HCT116 (cell line): ENCODE measurements at regions not wholly inside any gene's neighbourhood (a gene's known extent, or its start where the extent isn't known, plus 50 kb on each side); places are given as distances from the start of the nearest gene placed in this dataset.

Source experiments
- ATAC-seq: fragments of 200-7000 bp; cut with Tn5 transposase; 2 replicates; pipeline ENCODE4 v1.9.1; 2020; ENCODE audit warnings: mild to moderate bottlenecking, moderate library complexity
- BruUV-seq: library from RNA; stranded (reverse); fragments of 400-500 nt; replicated peaks from 2 replicates; lab custom pipeline; 2021; lab: Mats Ljungman, UMichigan
- CTCF ChIA-PET: fragments of 300-600 bp; sonication (Branson Sonifier 250); formaldehyde crosslinking; loops from one replicate; lab custom pipeline; 2021; ENCODE audit warnings: antibody characterized with exemption; lab: Charles Lee
- POLR2A ChIA-PET: fragments of 300-600, 350-600 bp; sonication (Branson Sonifier 250); formaldehyde crosslinking; loops from one replicate; lab custom pipeline; 2021; ENCODE audit warnings: antibody characterized with exemption; lab: Charles Lee
- RAD21 ChIA-PET, 2 experiments: fragments of 300-600 bp; sonication (Branson Sonifier 250); formaldehyde crosslinking; loops; one replicate each; lab custom pipeline; 2023; ENCODE audit warnings: low total read pairs in 2 of 2; ENCODE audit not compliant: uncharacterized antibody in 2 of 2, unreplicated experiment in 2 of 2, low non-redundant PET in 1 of 2; lab: Charles Lee
- DNase-seq: peaks from one replicate; pipeline ENCODE4 v3.0.0-alpha.2; 2010; ENCODE audit warnings: low read depth, low spot score
- H2AFZ ChIP-seq: fragments of 200-600 bp; shearing (Covaris generic), sonication (generic); 2 replicates; pipeline ENCODE4 v1.6.1; 2017; ENCODE audit warnings: low read depth, mixed run types, mixed read lengths, antibody characterized with exemption, low read length; ENCODE audit not compliant: poor library complexity, severe bottlenecking
- H3K27ac ChIP-seq: 2 replicates; pipeline ENCODE4 v1.5.1; 2012; ENCODE audit warnings: low read depth, low read length
- H3K27me3 ChIP-seq: fragments of 200-600 bp; sonication (generic); 2 replicates; pipeline ENCODE4 v1.6.1; 2016; ENCODE audit warnings: mixed run types, low read length, mixed read lengths; ENCODE audit not compliant: insufficient read depth
- H3K36me3 ChIP-seq, 2 experiments: fragments of 200-500 bp in 1 of 2; fragments of 200-600 bp in 1 of 2; sonication (Bioruptor generic) in 1 of 2; sonication (generic) in 1 of 2; 2 replicates each; pipeline versions ENCODE4 v1.5.1 to v1.6.1; 2014 to 2016; ENCODE audit warnings: low read length in 2 of 2, inconsistent platforms in 1 of 2, mixed read lengths in 1 of 2, mixed run types in 1 of 2; ENCODE audit not compliant: insufficient read depth in 2 of 2, control insufficient read depth in 1 of 2
- H3K4me1 ChIP-seq, 2 experiments: fragments of 200-600 bp in 1 of 2; sonication (generic) in 1 of 2; 2 replicates each; pipeline versions ENCODE4 v1.5.1 to v1.6.1; 2012 to 2017; ENCODE audit warnings: low read length in 2 of 2, inconsistent platforms in 1 of 2, mild to moderate bottlenecking in 1 of 2, mixed read lengths in 1 of 2, mixed run types in 1 of 2, moderate library complexity in 1 of 2; ENCODE audit not compliant: insufficient read depth in 2 of 2, control insufficient read depth in 1 of 2
- H3K4me2 ChIP-seq: fragments of 200-600 bp; sonication (generic); 2 replicates; pipeline ENCODE4 v1.6.1; 2017; ENCODE audit warnings: mixed run types, low read length, mixed read lengths
- H3K4me3 ChIP-seq, 2 experiments: fragments of 200-600 bp in 1 of 2; sonication (generic) in 1 of 2; replicated peaks in 1 of 2; 2 replicates each; pipeline ENCODE4 v1.5.1; 2011 to 2016; ENCODE audit warnings: low read length in 2 of 2, control low read depth in 1 of 2, low read depth in 1 of 2, mild to moderate bottlenecking in 1 of 2, mixed read lengths in 1 of 2, mixed run types in 1 of 2
- H3K79me2 ChIP-seq: fragments of 200-600 bp; sonication (generic); 2 replicates; pipeline ENCODE4 v1.6.1; 2017; ENCODE audit warnings: mild to moderate bottlenecking, mixed run types, low read length, moderate library complexity, mixed read lengths; ENCODE audit not compliant: insufficient read depth
- H3K9ac ChIP-seq: fragments of 200-600 bp; sonication (generic); 2 replicates; pipeline ENCODE4 v1.6.1; 2016; ENCODE audit warnings: low read length, mixed read lengths
- H3K9me2 ChIP-seq: fragments of 200-600 bp; sonication (generic), shearing (Covaris generic); 2 replicates; pipeline ENCODE4 v1.6.1; 2017; ENCODE audit warnings: mixed run types, mild to moderate bottlenecking, moderate library complexity; ENCODE audit not compliant: insufficient read depth
- H3K9me3 ChIP-seq, 2 experiments: fragments of 200-500 bp in 1 of 2; fragments of 200-600 bp in 1 of 2; sonication (Bioruptor generic) in 1 of 2; sonication (generic) in 1 of 2; 2 replicates each; pipeline ENCODE4 v1.6.1; 2014 to 2017; ENCODE audit warnings: low read length in 2 of 2, mixed read lengths in 2 of 2, inconsistent platforms in 1 of 2, low read depth in 1 of 2, mild to moderate bottlenecking in 1 of 2, mixed run types in 1 of 2, moderate library complexity in 1 of 2; ENCODE audit not compliant: control insufficient read depth in 1 of 2, insufficient read depth in 1 of 2
- H4K20me1 ChIP-seq: fragments of 200-600 bp; sonication (generic), shearing (Covaris generic); 2 replicates; pipeline ENCODE4 v1.6.1; 2017; ENCODE audit warnings: mixed run types, mild to moderate bottlenecking, moderate library complexity; ENCODE audit not compliant: insufficient read depth
- ATF3 ChIP-seq: IDR thresholded peaks from 2 replicates; pipeline ENCODE4 v1.6.1; 2012
- CBX3 ChIP-seq: IDR thresholded peaks from 2 replicates; pipeline ENCODE4 v1.6.1; 2012; ENCODE audit warnings: low read depth
- CTCF ChIP-seq, 3 experiments: fragments of 200-600 bp in 1 of 3; sonication (generic) in 1 of 3; IDR thresholded peaks in 2 of 3; conservative IDR thresholded peaks in 1 of 3; 2 replicates each; pipeline ENCODE4 v1.5.1; 2012 to 2017; ENCODE audit warnings: low read depth in 2 of 3, low read length in 2 of 3, antibody characterized with exemption in 1 of 3, borderline replicate concordance in 1 of 3, control low read depth in 1 of 3, mild to moderate bottlenecking in 1 of 3, mixed read lengths in 1 of 3, mixed run types in 1 of 3, moderate library complexity in 1 of 3; ENCODE audit not compliant: insufficient read depth in 1 of 3
- EGR1 ChIP-seq: IDR thresholded peaks from 2 replicates; pipeline ENCODE4 v1.6.1; 2012; ENCODE audit warnings: low read depth
- EZH2 ChIP-seq: fragments of 200-600 bp; sonication (generic); IDR thresholded peaks from 2 replicates; pipeline ENCODE4 v1.6.1; 2017; ENCODE audit warnings: antibody characterized with exemption, mixed run types
- EZH2phosphoT487 ChIP-seq: fragments of 200-600 bp; IDR thresholded peaks from 2 replicates; pipeline ENCODE4 v1.6.1; 2018; ENCODE audit warnings: antibody characterized with exemption, borderline replicate concordance
- FOSL1 ChIP-seq: IDR thresholded peaks from 2 replicates; pipeline ENCODE4 v1.6.1; 2012; ENCODE audit warnings: low read depth
- JUND ChIP-seq: IDR thresholded peaks from 2 replicates; pipeline ENCODE4 v1.6.1; 2012
- POLR2A ChIP-seq: IDR thresholded peaks from 2 replicates; pipeline ENCODE4 v1.7.0; 2011; ENCODE audit warnings: borderline replicate concordance; ENCODE audit not compliant: insufficient read depth, insufficient read length; ENCODE audit errors: extremely low read depth
- POLR2AphosphoS5 ChIP-seq: IDR thresholded peaks from 2 replicates; pipeline ENCODE4 v1.6.1; 2011; ENCODE audit warnings: mild to moderate bottlenecking, low read depth, low read length, moderate library complexity
- RAD21 ChIP-seq: IDR thresholded peaks from 2 replicates; pipeline ENCODE4 v1.6.1; 2012; ENCODE audit warnings: low read depth, mild to moderate bottlenecking
- REST ChIP-seq: IDR thresholded peaks from 2 replicates; pipeline ENCODE4 v1.6.1; 2012; ENCODE audit warnings: low read depth
- SP1 ChIP-seq: IDR thresholded peaks from 2 replicates; pipeline ENCODE4 v1.6.1; 2012; ENCODE audit warnings: low read depth
- SRF ChIP-seq: IDR thresholded peaks from 2 replicates; pipeline ENCODE4 v1.6.1; 2012; ENCODE audit warnings: low read depth
- TCF7L2 ChIP-seq: IDR thresholded peaks from 2 replicates; pipeline ENCODE4 v1.7.0; 2011; ENCODE audit warnings: borderline replicate concordance, inconsistent platforms; ENCODE audit not compliant: insufficient read depth, insufficient read length; ENCODE audit errors: extremely low read depth
- YY1 ChIP-seq: IDR thresholded peaks from 2 replicates; pipeline ENCODE4 v1.6.1; 2011; ENCODE audit warnings: low read length, low read depth, moderate library complexity, mild to moderate bottlenecking; ENCODE audit not compliant: insufficient replicate concordance; ENCODE audit errors: extremely low read depth
- ZFX ChIP-seq: fragments of 450-650 bp; IDR thresholded peaks from 2 replicates; pipeline ENCODE4 v1.6.1; 2017
- intact Hi-C: fragments of 100-400 bp; cut with micrococcal nuclease; formaldehyde crosslinking; loops from 2 replicates; pipeline ENCODE4 v1.10.0; 2022
- TF ChIP-seq, protein P1 (sequence below): IDR thresholded peaks from 2 replicates; pipeline ENCODE4 v1.6.1; 2011; ENCODE audit warnings: mild to moderate bottlenecking, low read length, moderate library complexity; ENCODE audit not compliant: insufficient replicate concordance; ENCODE audit errors: extremely low read depth

GRCh38 chr5:168184103-168184502 lies 107.3 kb upstream of the WWC1 start:
- ChIA-PET CTCF (no interaction called here), POLR2A (no interaction called here), RAD21 (no interaction called here)
- no peak overlapping the region for H3K27ac ChIP-seq
- H3K27me3 ChIP-seq = peaks cover 29% of the 10 kb centered on the region
- no peak for ATAC-seq
- H3K36me3 ChIP-seq = no peaks in the 10 kb centered on the region
- no peaks in the 10 kb centered on the region for H3K9me3 ChIP-seq
- no peaks in the 10 kb centered on the region for H3K4me1 ChIP-seq
- no peaks in the 10 kb centered on the region for H4K20me1 ChIP-seq
- H2AFZ ChIP-seq = no peak overlapping the region
- intact Hi-C loops = no loop called here
- DNase-seq = no peak
- H3K9ac ChIP-seq = no peak overlapping the region
- H3K79me2 ChIP-seq = no peaks in the 10 kb centered on the region
- no peak overlapping the region for H3K4me2 ChIP-seq
- H3K4me3 ChIP-seq = no peak overlapping the region
- TF ChIP-seq FOSL1 = no peak
- TF ChIP-seq, protein P1, sequence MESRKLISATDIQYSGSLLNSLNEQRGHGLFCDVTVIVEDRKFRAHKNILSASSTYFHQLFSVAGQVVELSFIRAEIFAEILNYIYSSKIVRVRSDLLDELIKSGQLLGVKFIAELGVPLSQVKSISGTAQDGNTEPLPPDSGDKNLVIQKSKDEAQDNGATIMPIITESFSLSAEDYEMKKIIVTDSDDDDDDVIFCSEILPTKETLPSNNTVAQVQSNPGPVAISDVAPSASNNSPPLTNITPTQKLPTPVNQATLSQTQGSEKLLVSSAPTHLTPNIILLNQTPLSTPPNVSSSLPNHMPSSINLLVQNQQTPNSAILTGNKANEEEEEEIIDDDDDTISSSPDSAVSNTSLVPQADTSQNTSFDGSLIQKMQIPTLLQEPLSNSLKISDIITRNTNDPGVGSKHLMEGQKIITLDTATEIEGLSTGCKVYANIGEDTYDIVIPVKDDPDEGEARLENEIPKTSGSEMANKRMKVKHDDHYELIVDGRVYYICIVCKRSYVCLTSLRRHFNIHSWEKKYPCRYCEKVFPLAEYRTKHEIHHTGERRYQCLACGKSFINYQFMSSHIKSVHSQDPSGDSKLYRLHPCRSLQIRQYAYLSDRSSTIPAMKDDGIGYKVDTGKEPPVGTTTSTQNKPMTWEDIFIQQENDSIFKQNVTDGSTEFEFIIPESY = no peak
- TF ChIP-seq POLR2A = no peak
- TF ChIP-seq EZH2 = no peak
- no peak for TF ChIP-seq REST
- TF ChIP-seq SP1 = no peak
- TF ChIP-seq TCF7L2 = no peak
- no peak for TF ChIP-seq CBX3
- no peak for TF ChIP-seq EZH2phosphoT487
- no peak for TF ChIP-seq EGR1
- no peak for TF ChIP-seq JUND
- no peak for TF ChIP-seq POLR2AphosphoS5
- TF ChIP-seq SRF = no peak
- no peak for TF ChIP-seq CTCF (IDR thresholded peaks at IDR 0.05 in 2 of 3, conservative IDR thresholded peaks at IDR 0.05 in 1 of 3; ENCODE audit: borderline replicate concordance in 1 of 3, insufficient read depth in 1 of 3, low read depth in 2 of 3, low read length in 2 of 3)
- TF ChIP-seq RAD21 = no peak
- TF ChIP-seq YY1 = no peak
- TF ChIP-seq ZFX = no peak
- TF ChIP-seq ATF3 = no peak
- BruUV-seq = no TSS peak
- no peaks in the 10 kb centered on the region for H3K9me2 ChIP-seq
